GM13976 (cell line): ENCODE measurements at regions not wholly inside any gene's neighbourhood (a gene's known extent, or its start where the extent isn't known, plus 50 kb on each side); places are given as distances from the start of the nearest gene placed in this dataset.

Source experiments
- DNase-seq: peaks from one replicate; pipeline ENCODE4 v3.0.0; 2012; ENCODE audit warnings: low spot score
- CTCF ChIP-seq: IDR thresholded peaks from 2 replicates; pipeline ENCODE4 v1.5.1; 2012; ENCODE audit warnings: borderline replicate concordance, mild to moderate bottlenecking; ENCODE audit not compliant: insufficient read depth; ENCODE audit errors: extremely low read depth, missing control alignments, control extremely low read depth
- in situ Hi-C: fragments of 300-500 bp; cut with MboI; formaldehyde crosslinking; loops from one replicate; pipeline ENCODE4 v1.12.0; 2022; ENCODE audit warnings: low sequenced_read_pairs, mixed read lengths, inconsistent platforms; ENCODE audit not compliant: unreplicated experiment

- in situ Hi-C loops = no loop called here
- DNase-seq = no peak
- no peak for TF ChIP-seq CTCF
These were observed 228.8 kb upstream of the TYRP1 start for GRCh38 chr9:12464400-12464799.

- in situ Hi-C loops = no loop called here
- peak; percentile 36 for TF ChIP-seq CTCF
- peak; percentile 6 for DNase-seq
These were observed 228.2 kb upstream of the TYRP1 start for GRCh38 chr9:12464910-12465512.

- no peak for DNase-seq
- in situ Hi-C loops = no loop called here
- TF ChIP-seq CTCF = no peak
These were observed 224.1 kb upstream of the TYRP1 start for GRCh38 chr9:12469084-12469483.

GRCh38 chr9:12494411-12494810 lies 198.8 kb upstream of the TYRP1 start:
- no peak for TF ChIP-seq CTCF
- in situ Hi-C loops = no loop called here
- DNase-seq = no peak

GRCh38 chr9:12497790-12498189 lies 195.4 kb upstream of the TYRP1 start:
- DNase-seq = no peak
- in situ Hi-C loops = no loop called here
- TF ChIP-seq CTCF = no peak

- DNase-seq = no peak
- in situ Hi-C loops = no loop called here
These were observed 190.7 kb upstream of the TYRP1 start for GRCh38 chr9:12502520-12502919.

More at GRCh38 chr9:12502520-12502919, 190.7 kb upstream of the TYRP1 start:
- TF ChIP-seq CTCF = no peak
